BLaER1 treated with 17β-estradiol and CSF1 and Interleukin-3, amounts not matched to agents 10 nM and 100 nM (cell line): ENCODE measurements at regions not wholly inside any gene's neighbourhood (a gene's known extent, or its start where the extent isn't known, plus 50 kb on each side); places are given as distances from the start of the nearest gene placed in this dataset.
A peak's percentile ranks its signal among the peaks of the same experiment; 100 is the strongest.
"Not testable (repeated sequence)": the region's sequence is repeated elsewhere in the genome, so short reads cannot be mapped to it uniquely, and the experiment has no call there.

ENCODE experiments used
- H3K27ac ChIP-seq, 11 experiments: shearing (Covaris generic); formaldehyde crosslinking; 2 replicates each; pipeline ENCODE4 v1.8.1; 2022
- H3K27me3 ChIP-seq, 11 experiments: shearing (Covaris generic); formaldehyde crosslinking; 2 replicates each; pipeline ENCODE4 v1.8.1; 2022
- H3K36me3 ChIP-seq, 11 experiments: shearing (Covaris generic); formaldehyde crosslinking; 2 replicates each; pipeline ENCODE4 v1.8.1; 2022
- H3K4me1 ChIP-seq, 10 experiments: shearing (Covaris generic); formaldehyde crosslinking; 2 replicates each; pipeline ENCODE4 v1.8.1; 2022
- H3K4me2 ChIP-seq, 11 experiments: shearing (Covaris generic); formaldehyde crosslinking; 2 replicates each; pipeline ENCODE4 v1.8.1; 2022
- H3K4me3 ChIP-seq, 10 experiments: shearing (Covaris generic); formaldehyde crosslinking; 2 replicates each; pipeline ENCODE4 v1.8.1; 2022
- H3K9ac ChIP-seq, 11 experiments: shearing (Covaris generic); formaldehyde crosslinking; 2 replicates each; pipeline ENCODE4 v1.8.1; 2022
- H3K9me3 ChIP-seq, 11 experiments: shearing (Covaris generic); formaldehyde crosslinking; replicated peaks in 1 of 11; 2 replicates each; pipeline ENCODE4 v1.8.1; 2022
- H4K20me1 ChIP-seq, 11 experiments: shearing (Covaris generic); formaldehyde crosslinking; 2 replicates each; pipeline ENCODE4 v1.8.1; 2022
- Cebpa-rat ChIP-seq, 11 experiments: shearing (Covaris generic); IDR thresholded peaks; 2 replicates each; pipeline ENCODE4 v1.8.1; 2022

DNA sequence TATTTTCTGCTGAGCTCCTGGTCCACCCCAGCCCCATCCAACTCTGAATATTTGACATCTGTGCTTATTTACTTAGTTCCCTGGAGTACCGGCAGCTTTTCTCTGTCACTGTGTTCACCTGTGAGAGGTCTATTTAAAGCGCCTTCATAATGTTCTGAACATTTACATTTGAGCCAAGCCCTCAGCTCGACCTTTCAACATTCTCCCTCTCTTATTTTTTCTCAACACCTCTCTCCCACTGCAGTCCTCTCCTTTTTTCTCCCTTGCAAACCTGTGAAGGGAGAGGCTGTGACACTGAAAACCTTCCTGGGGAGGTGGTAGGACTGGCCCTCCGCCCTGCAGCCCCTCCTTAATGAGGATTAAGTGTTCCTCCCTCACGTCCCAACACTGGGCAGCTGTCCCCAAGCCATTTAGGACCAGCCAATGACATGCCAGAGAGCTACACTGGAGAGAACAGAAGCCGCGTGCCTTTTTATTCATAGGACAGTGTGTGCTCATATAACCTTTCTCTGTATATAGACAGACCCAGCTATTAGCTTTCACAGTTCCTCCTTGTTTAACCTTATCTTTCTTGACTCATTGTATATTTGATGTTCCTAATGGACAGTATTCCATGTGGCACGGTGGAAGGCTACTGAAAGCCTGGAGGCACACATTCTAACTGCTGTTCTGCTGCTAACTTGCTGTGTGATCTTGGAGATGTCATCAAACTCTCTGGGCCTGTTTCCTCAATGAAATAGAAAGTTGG is 134.8 kb downstream of the NUFIP1 start:
- Histone ChIP-seq H3K27me3 (no peaks in the 10 kb centered on the region), H3K36me3 (no peaks in the 10 kb centered on the region), H3K4me1 (peaks cover 0 to under 1% (median 0%) of the 10 kb centered on the region in 10 experiments; a peak in 1 of 20 replicates), H3K27ac (no peak overlapping the region), H4K20me1 (no peaks in the 10 kb centered on the region), H3K9ac (no peak overlapping the region), H3K4me2 (no peak overlapping the region), H3K9me3 (no peaks in the 10 kb centered on the region), H3K4me3 (no peak overlapping the region)
- no peak for TF ChIP-seq Cebpa-rat (IDR thresholded peaks at IDR 0.05)

DNA sequence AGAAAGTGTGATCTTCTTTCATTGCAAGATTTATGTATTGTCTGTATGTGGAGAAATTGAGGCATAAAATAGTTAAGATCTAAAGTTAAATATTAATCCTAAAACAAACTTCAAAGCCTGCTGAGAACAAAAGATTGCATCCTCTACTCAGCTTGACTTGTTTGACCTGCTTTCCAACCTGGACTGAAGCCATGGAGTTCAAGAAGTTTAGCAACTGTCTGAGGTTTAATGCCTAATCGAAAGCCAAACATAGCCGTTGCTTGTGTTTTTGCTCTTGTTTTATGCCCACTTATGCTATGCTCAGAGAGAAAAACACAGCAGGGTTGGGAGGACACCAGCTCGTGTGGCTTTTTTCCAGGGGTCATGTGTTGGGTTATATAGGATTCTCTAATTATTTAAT is 135.6 kb downstream of the NUFIP1 start:
- Histone ChIP-seq H4K20me1 (no peaks in the 10 kb centered on the region), H3K36me3 (no peaks in the 10 kb centered on the region), H3K4me3 (no peak overlapping the region), H3K27me3 (no peaks in the 10 kb centered on the region), H3K27ac (no peak overlapping the region), H3K4me2 (no peak overlapping the region), H3K9me3 (no peaks in the 10 kb centered on the region), H3K9ac (no peak overlapping the region), H3K4me1 (peaks cover 0 to 7% (median 0%) of the 10 kb centered on the region in 10 experiments; a peak in 2 of 20 replicates)
- no peak for TF ChIP-seq Cebpa-rat (IDR thresholded peaks at IDR 0.05)

GRCh38 chr13:44848920-44849676 is 140.2 kb downstream of the NUFIP1 start:
- H3K36me3 ChIP-seq = no peaks in the 10 kb centered on the region
- no peaks in the 10 kb centered on the region for H3K9me3 ChIP-seq
- no peak for TF ChIP-seq Cebpa-rat (IDR thresholded peaks at IDR 0.05)
- H3K27ac ChIP-seq = no peak overlapping the region
- H3K4me3 ChIP-seq = no peak overlapping the region
- H4K20me1 ChIP-seq = no peaks in the 10 kb centered on the region
- no peak overlapping the region for H3K9ac ChIP-seq
- peaks cover 0 to 4% (median 0%) of the 10 kb centered on the region in 11 experiments; a peak in 1 of 22 replicates for H3K27me3 ChIP-seq
- H3K4me2 ChIP-seq = no peak overlapping the region
- H3K4me1 ChIP-seq = peaks cover 0 to 7% (median 1%) of the 10 kb centered on the region in 10 experiments; a peak in 7 of 20 replicates

DNA sequence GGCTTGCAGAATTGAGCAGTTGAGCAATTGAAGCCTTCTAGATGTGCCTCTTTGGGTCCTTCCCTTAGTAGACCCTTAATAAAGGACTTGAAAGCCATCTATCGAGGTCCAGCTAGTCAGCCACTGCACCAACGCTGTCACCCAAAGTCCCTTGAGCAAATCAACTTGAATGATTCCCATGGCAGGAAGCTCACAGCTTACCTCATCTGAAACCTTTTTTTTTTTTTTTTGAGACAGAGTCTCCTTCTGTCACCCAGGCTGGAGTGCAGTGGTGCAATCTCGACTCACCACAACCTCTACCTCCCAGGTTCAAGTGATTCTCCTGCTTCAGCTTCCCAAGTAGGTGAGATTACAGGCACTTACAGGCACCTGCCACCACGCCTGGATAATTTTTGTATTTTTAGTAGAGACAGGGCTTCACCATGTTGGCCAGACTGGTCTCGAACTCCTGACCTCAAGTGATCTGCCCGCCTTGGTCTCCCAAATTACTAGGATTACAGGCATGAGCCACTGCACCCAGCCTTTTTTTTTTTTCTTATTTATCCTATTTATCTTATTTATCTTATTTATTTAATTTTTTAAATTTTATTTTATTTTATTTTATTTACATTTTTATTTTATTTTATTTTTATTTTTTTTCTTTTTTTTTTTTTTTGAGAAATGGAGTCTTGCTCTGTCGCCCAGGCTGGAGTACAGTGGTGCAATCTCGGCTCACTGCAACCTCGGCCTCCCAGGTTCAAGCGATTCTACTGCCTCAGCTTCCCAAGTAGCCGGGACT is 143.8 kb downstream of the NUFIP1 start:
- H3K4me1 ChIP-seq = peaks cover 0 to 32% (median 24%) of the 10 kb centered on the region in 10 experiments; a peak in 17 of 20 replicates
- not testable (repeated sequence) for H3K9me3 ChIP-seq, H3K36me3 ChIP-seq, H3K27me3 ChIP-seq, H3K4me2 ChIP-seq, H3K4me3 ChIP-seq, H3K27ac ChIP-seq, H3K9ac ChIP-seq, H4K20me1 ChIP-seq

DNA sequence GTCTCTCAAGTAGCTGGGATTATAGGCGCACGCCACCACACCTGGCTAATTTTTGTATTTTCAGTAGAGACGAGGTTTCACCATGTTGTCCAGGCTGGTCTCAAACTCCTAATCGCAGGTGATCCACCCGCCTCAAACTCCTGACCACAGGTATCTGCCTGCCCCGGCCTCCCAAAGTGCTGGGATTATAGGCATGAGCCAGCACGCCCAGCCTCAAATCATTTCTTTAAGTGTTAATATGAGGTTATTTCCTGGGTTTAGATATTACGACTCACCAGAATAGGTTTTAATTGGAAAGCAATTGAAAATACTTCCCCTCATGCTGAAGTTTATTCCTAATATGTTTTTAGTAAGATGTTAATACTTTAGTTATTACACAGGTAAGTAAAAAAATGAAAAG is 144.5 kb downstream of the NUFIP1 start:
- H3K9ac ChIP-seq = no peak overlapping the region
- no peak for TF ChIP-seq Cebpa-rat (IDR thresholded peaks at IDR 0.05)
- H3K4me2 ChIP-seq = no peak overlapping the region
- H3K9me3 ChIP-seq = no peaks in the 10 kb centered on the region
- no peak overlapping the region for H3K27ac ChIP-seq
- peaks cover 0 to 32% (median 24%) of the 10 kb centered on the region in 10 experiments; a peak in 17 of 20 replicates for H3K4me1 ChIP-seq
- H3K36me3 ChIP-seq = no peaks in the 10 kb centered on the region
- H3K27me3 ChIP-seq = peaks cover 0 to 11% (median 0%) of the 10 kb centered on the region in 11 experiments; a peak in 1 of 22 replicates
- no peaks in the 10 kb centered on the region for H4K20me1 ChIP-seq
- H3K4me3 ChIP-seq = no peak overlapping the region

DNA sequence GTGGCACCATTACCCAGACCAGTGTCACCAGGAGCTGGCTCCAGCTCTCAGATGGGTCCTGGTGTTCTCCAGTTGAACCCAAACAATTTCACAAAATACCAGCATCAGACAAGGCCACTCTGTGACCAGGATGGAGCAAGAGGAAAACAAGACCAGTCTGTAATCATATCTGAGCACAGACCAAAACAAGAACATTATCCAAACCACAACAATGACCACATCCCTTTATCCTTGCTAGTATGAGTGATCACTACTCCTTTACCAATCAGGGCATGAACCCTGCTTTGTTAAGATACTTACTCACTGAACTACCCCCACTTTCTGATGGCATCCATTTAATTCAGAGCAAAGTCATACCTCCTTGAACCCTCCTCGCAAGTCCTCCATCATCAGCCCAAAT is 145.9 kb downstream of the NUFIP1 start:
- Histone ChIP-seq H3K4me2 (peak overlapping the region in 6 of 11 experiments; percentile 66 to 94 (median 88); a peak in 11 of 22 replicates), H3K4me1 (peaks cover 0 to 32% (median 24%) of the 10 kb centered on the region in 10 experiments; a peak in 15 of 20 replicates), H3K36me3 (no peaks in the 10 kb centered on the region), H3K27me3 (peaks cover 0 to 11% (median 0%) of the 10 kb centered on the region in 11 experiments; a peak in 1 of 22 replicates), H3K9ac (peak overlapping the region in 2 of 11 experiments; percentile 24 to 58; a peak in 3 of 22 replicates), H3K27ac (peak overlapping the region in 5 of 11 experiments; percentile 16 to 78 (median 64); a peak in 9 of 22 replicates), H3K4me3 (no peak overlapping the region), H3K9me3 (no peaks in the 10 kb centered on the region), H4K20me1 (no peaks in the 10 kb centered on the region)
- no peak for TF ChIP-seq Cebpa-rat (IDR thresholded peaks at IDR 0.05)

GRCh38 chr13:44842158-44842557 is 147.1 kb downstream of the NUFIP1 start:
- Histone ChIP-seq H3K4me2 (peak overlapping the region in 7 of 11 experiments; percentile 24 to 94 (median 87); a peak in 13 of 22 replicates), H3K27ac (peak overlapping the region in 5 of 11 experiments; percentile 16 to 78 (median 64); a peak in 8 of 22 replicates), H3K9ac (peak overlapping the region in 1 of 11 experiments; percentile 58; a peak in 2 of 22 replicates), H3K4me1 (peaks cover 0 to 38% (median 24%) of the 10 kb centered on the region in 10 experiments; a peak in 15 of 20 replicates), H3K4me3 (no peak overlapping the region), H3K36me3 (no peaks in the 10 kb centered on the region), H4K20me1 (no peaks in the 10 kb centered on the region), H3K9me3 (no peaks in the 10 kb centered on the region), H3K27me3 (peaks cover 0 to 11% (median 0%) of the 10 kb centered on the region in 11 experiments; a peak in 1 of 22 replicates)
- no peak for TF ChIP-seq Cebpa-rat (IDR thresholded peaks at IDR 0.05)

DNA sequence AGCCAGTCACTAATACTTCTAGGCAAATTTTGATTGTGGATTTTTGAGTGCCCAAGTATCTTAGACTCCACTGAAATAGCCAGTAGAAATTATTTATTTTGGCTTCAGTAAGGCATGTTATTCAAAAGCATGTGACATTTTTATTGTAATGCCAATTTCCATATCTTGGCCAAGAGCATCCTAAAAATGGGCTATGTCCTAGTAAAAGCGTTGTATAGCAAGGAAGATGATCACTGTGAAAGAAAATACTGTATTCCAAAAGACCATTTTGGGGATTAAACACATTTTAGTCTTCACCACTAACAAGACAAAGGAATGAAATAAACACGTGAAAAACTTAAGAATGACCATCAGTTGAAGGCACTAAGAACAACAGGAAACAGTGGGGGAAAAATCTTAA is 149.1 kb downstream of the NUFIP1 start:
- Histone ChIP-seq H4K20me1 (no peaks in the 10 kb centered on the region), H3K9me3 (no peaks in the 10 kb centered on the region), H3K9ac (no peak overlapping the region), H3K27me3 (peaks cover 0 to 11% (median 0%) of the 10 kb centered on the region in 11 experiments; a peak in 1 of 22 replicates), H3K27ac (no peak overlapping the region), H3K4me3 (no peak overlapping the region), H3K4me1 (peaks cover 0 to 44% (median 24%) of the 10 kb centered on the region in 10 experiments; a peak in 15 of 20 replicates), H3K4me2 (no peak overlapping the region), H3K36me3 (no peaks in the 10 kb centered on the region)
- no peak for TF ChIP-seq Cebpa-rat (IDR thresholded peaks at IDR 0.05)
